ENCODE measurements at regions not wholly inside any gene's neighbourhood (a gene's known extent, or its start where the extent isn't known, plus 50 kb on each side); places are given as distances from the start of the nearest gene placed in this dataset.
"Not testable (repeated sequence)": the region's sequence is repeated elsewhere in the genome, so short reads cannot be mapped to it uniquely, and the experiment has no call there.

- peak; percentile 67 for DNase-seq
These were observed 107.2 kb upstream of the FOXA2 start for GRCh38 chr20:22691369-22692118.

- DNase-seq: no peak
These were observed 107.7 kb upstream of the FOXA2 start for GRCh38 chr20:22692119-22692475.

GRCh38 chr20:22692620-22693019, 108.2 kb upstream of the FOXA2 start:
- not testable (repeated sequence) for DNase-seq

- no peak for DNase-seq
These were observed 112.4 kb upstream of the FOXA2 start for GRCh38 chr20:22696759-22697158.

GRCh38 chr20:22698259-22698842, 114.0 kb upstream of the FOXA2 start:
- DNase-seq: no peak

- DNase-seq: no peak
These were observed 115.0 kb upstream of the FOXA2 start for GRCh38 chr20:22699396-22699795.

GRCh38 chr20:22700367-22700766, 116.0 kb upstream of the FOXA2 start:
- no peak for DNase-seq

- DNase-seq: no peak
These were observed 117.4 kb upstream of the FOXA2 start for GRCh38 chr20:22701679-22702308.

GRCh38 chr20:22703843-22704242, 119.5 kb upstream of the FOXA2 start:
- no peak for DNase-seq

- no peak for DNase-seq
These were observed 127.8 kb upstream of the FOXA2 start for GRCh38 chr20:22711971-22712755.

- DNase-seq: no peak
These were observed 132.5 kb upstream of the FOXA2 start for GRCh38 chr20:22716821-22717351.

- no peak for DNase-seq
These were observed 133.1 kb upstream of the FOXA2 start for GRCh38 chr20:22717466-22717865.

- DNase-seq: no peak
These were observed 134.8 kb upstream of the FOXA2 start for GRCh38 chr20:22719167-22719591.

- DNase-seq: no peak
These were observed 135.8 kb upstream of the FOXA2 start for GRCh38 chr20:22720206-22720605.

GRCh38 chr20:22722811-22723210, 138.4 kb upstream of the FOXA2 start:
- DNase-seq: no peak

- DNase-seq: no peak
These were observed 139.3 kb upstream of the FOXA2 start for GRCh38 chr20:22723659-22724058.

- no peak for DNase-seq
These were observed 143.9 kb upstream of the FOXA2 start for GRCh38 chr20:22728146-22728745.

- DNase-seq: no peak
These were observed 144.8 kb upstream of the FOXA2 start for GRCh38 chr20:22729180-22729579.

- DNase-seq: no peak
These were observed 145.4 kb upstream of the FOXA2 start for GRCh38 chr20:22729616-22730236.

GRCh38 chr20:22732751-22733150, 148.4 kb upstream of the FOXA2 start:
- DNase-seq: no peak

GRCh38 chr20:22734946-22735647, 150.7 kb upstream of the FOXA2 start:
- not testable (repeated sequence) for DNase-seq
